ENCODE measurements at regions not wholly inside any gene's neighbourhood (a gene's known extent, or its start where the extent isn't known, plus 50 kb on each side); places are given as distances from the start of the nearest gene placed in this dataset.

- no peak for TF ChIP-seq CTCF (IDR thresholded peaks at IDR 0.05; ENCODE audit: low read depth, low read length, poor library complexity, severe bottlenecking)
- no peak for TF ChIP-seq EZH2phosphoT487 (IDR thresholded peaks at IDR 0.05; ENCODE audit: borderline replicate concordance, low read length)
Observed at GRCh38 chr16:86224629-86225028, 285.7 kb upstream of the FOXF1 start.

Data from DOHH2 (cell line).